HEK293T (cell line): ENCODE measurements at regions not wholly inside any gene's neighbourhood (a gene's known extent, or its start where the extent isn't known, plus 50 kb on each side); places are given as distances from the start of the nearest gene placed in this dataset.

ENCODE experiments used
- FOXK2 ChIP-seq: fragments of 450-650 bp; IDR thresholded peaks from 2 replicates; pipeline ENCODE4 v1.6.1; 2016; ENCODE audit warnings: mild to moderate bottlenecking
- SUZ12 ChIP-seq: fragments of 450-650 bp; IDR thresholded peaks from 2 replicates; pipeline ENCODE4 v1.6.1; 2016; ENCODE audit warnings: mild to moderate bottlenecking
- TARDBP ChIP-seq: fragments of 450-650 bp; IDR thresholded peaks from 2 replicates; pipeline ENCODE4 v1.6.1; 2016

GRCh38 chr21:38605236-38605635 lies 107.0 kb upstream of the ERG start:
- TF ChIP-seq FOXK2, result no peak
- TF ChIP-seq SUZ12, result no peak
- no peak for TF ChIP-seq TARDBP
